ENCODE measurements at regions not wholly inside any gene's neighbourhood (a gene's known extent, or its start where the extent isn't known, plus 50 kb on each side); places are given as distances from the start of the nearest gene placed in this dataset.

DNA sequence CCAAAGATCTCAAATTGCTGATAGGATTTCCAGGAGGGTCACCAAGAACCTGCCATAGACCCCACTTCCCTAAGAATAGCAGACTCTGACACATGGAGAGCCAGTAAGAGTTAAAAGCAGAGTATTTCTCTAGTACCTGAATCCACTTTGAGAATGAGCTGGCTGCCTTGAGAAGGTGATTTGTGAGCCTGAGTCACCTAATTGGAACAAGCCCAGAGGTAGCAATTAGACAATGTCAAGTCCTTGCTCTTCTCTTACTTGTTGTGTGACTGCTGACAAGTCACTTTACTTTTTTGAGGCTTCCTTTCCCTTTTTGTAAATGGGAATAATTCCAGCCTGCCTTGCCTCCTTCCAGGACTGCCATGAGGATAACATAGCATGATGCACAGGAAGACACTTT, 76.1 kb upstream of the ASIC2 start:
- TF ChIP-seq, protein P1, sequence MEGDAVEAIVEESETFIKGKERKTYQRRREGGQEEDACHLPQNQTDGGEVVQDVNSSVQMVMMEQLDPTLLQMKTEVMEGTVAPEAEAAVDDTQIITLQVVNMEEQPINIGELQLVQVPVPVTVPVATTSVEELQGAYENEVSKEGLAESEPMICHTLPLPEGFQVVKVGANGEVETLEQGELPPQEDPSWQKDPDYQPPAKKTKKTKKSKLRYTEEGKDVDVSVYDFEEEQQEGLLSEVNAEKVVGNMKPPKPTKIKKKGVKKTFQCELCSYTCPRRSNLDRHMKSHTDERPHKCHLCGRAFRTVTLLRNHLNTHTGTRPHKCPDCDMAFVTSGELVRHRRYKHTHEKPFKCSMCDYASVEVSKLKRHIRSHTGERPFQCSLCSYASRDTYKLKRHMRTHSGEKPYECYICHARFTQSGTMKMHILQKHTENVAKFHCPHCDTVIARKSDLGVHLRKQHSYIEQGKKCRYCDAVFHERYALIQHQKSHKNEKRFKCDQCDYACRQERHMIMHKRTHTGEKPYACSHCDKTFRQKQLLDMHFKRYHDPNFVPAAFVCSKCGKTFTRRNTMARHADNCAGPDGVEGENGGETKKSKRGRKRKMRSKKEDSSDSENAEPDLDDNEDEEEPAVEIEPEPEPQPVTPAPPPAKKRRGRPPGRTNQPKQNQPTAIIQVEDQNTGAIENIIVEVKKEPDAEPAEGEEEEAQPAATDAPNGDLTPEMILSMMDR (IDR thresholded peaks at IDR 0.05; ENCODE audit: low read depth, low read length) = no peak
- no peak for TF ChIP-seq EZH2phosphoT487 (IDR thresholded peaks at IDR 0.05; ENCODE audit: low read depth)

Measured in OCI-LY3 (cell line).